ENCODE measurements at regions not wholly inside any gene's neighbourhood (a gene's known extent, or its start where the extent isn't known, plus 50 kb on each side); places are given as distances from the start of the nearest gene placed in this dataset.

- no peak for TF ChIP-seq CTCF (conservative IDR thresholded peaks at IDR 0.05 in 1 of 2, IDR thresholded peaks at IDR 0.05 in 1 of 2; ENCODE audit: low read depth in 1 of 2, low read length in 2 of 2)
- no peak for TF ChIP-seq EZH2 (IDR thresholded peaks at IDR 0.05; ENCODE audit: low read length, missing control alignments)
Measured at GRCh38 chr2:82283075-82283474, 1978.5 kb upstream of the LRRTM1 start.

All from fibroblast of lung (primary cell).